Putamen (tissue), 1 donor: ENCODE measurements at regions not wholly inside any gene's neighbourhood (a gene's known extent, or its start where the extent isn't known, plus 50 kb on each side); places are given as distances from the start of the nearest gene placed in this dataset.

Experiments
- DNase-seq: peaks from one replicate; pipeline ENCODE4 v3.0.0-alpha.2; 2016; ENCODE audit warnings: low spot score

DNA sequence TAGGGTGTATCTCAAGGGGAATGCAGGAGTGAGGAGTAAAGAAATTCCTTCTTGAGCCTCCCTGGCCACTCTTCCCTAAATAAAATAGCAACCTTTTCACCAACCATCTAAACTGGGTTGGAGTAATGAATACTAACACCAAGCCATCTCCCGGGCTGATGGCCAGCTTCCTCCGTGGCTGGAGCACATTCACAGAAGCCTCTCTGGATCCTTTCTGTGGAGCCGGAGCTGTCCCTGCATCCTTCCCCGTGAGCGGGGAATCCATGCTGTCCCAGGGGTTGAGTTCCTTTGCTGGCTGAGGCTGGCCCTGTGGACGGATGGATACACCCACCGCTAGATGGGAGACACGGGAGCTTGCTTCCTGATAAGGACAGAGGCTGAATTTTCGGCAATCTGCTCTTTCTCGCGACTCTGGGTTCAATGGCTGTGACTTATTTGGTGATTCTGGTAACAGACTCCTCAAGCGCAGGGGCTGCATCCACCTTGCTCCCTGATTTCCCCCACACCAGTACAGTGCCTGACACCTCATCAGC is 370.3 kb downstream of the ZNF536 start:
- no peak for DNase-seq

DNA sequence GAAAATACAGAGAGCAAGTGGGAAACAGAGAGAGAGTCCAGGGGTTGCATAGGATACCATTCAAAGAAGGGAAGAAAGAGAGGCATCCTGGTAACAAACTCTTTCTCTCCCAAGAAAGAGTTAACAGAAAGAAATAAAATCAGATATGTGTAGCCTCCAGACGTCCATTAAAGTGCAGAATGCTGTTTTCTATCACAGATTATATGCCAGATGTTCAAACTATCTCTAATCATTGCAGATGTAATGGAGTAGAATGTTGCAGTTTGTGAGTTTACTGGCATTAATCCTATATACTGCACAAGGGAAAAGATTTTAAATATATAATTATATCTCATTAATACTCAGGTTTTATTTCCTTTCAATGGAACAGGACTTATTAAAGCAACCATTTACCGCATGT is 369.4 kb downstream of the ZNF536 start:
- DNase-seq: no peak

DNA sequence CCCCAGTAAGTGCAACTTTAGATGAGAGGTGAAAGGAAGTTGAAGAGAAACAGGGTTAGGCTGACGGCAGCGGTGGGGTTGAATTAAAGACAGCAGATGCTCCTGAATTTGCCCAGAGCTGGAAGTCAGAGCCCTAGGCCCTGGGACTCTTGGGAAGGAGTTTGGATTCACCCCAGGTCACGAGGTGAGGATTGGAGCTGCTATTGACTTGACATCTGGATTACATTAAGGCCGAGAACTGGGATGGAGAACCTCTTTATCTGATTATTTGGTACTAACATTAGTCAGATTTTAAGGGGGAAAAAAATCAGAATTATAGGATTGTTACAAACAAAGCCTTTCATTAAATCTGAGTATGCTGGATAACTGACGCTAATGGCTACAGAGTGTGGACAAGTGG is 367.2 kb downstream of the ZNF536 start:
- no peak for DNase-seq

DNA sequence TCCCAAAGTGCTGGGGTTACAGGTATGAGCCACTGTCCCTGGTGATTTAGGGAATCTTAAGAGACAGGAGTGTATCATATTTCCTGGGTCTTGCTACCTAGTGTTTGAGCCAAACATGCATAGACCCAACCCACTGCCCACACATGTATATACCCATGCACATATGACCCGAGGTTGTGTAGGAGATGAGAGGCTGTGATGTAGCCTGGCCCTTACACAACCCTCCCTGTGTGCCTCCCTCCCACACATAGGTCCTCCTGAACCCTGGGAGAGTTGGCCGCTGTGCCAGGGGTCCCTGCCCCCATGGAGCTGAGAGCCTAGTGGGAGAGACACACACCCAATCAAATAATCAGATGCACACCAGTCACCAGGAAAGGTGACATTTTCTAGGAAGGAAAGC is 365.9 kb downstream of the ZNF536 start:
- DNase-seq: no peak

DNA sequence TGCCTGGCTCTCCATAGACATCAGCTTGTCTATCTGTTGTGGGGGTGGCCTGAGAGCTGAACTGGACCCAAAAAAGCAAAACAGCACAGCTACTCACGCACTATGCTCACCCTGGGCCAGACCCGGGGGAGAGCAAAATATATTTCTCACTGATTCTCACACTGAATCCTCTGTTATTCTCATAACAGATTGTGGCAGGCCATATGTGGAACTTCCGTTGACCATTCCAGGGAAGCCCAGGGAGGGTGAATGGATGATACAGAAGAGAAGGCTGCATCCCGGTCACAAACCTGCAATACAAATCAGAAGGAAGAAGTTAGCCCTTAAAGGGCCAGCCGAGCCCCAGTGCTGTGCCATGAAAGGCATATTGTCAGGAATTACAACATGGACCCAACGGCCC is 362.5 kb downstream of the ZNF536 start:
- no peak for DNase-seq

DNA sequence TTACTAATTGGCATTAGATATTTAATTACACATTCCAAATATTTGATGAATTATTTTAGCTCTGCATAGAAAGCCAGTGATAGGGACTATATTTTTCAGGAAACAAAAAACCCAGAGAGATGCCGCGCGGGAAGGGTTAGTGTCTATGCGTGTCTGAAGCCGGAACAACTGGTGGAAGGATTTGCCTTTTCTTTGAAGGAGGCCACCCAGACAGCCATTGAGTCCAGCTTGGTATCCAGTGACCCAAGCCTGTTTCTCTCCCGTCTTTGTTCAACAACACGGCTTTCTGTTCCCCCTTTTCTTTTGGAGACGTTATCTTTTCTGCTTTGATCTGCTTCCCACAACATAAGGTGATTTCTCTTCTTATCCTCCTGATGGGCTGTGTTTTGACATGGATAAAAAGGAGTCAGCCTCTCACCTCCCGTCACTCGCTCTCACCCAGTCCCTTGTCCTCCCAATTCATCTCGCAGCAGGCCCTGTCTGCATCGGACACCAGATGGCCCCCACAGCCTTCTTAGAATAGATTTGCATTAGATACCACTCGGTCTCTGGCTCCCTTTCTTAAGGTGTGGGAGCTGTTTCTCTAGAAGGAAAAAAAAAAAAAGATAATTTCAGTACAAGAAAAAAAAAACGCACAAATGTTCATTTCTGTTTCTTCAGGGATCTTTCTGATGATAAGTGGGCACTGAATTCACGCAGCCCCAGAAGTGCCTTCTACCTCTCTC is 361.8 kb downstream of the ZNF536 start:
- DNase-seq: no peak

DNA sequence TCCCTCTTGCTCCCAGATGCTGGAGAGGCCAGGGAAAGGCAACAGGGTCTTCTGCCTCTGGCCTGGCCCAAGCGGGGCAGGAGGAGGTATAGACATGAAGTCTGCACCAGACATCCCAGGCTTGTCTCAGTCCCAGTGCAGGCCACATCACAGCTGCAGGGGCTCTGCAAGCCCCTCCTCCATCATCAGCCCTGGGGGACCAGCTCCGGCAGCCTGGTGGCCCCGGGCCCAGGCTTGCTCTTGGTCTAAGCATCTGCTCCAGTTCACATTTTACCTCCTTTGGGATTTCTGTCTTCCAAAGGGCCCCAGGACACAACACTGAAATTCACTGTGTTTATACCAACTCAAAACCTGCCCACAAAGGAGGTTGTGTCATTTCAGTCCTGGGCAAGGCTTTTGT is 359.4 kb downstream of the ZNF536 start:
- DNase-seq: no peak

DNA sequence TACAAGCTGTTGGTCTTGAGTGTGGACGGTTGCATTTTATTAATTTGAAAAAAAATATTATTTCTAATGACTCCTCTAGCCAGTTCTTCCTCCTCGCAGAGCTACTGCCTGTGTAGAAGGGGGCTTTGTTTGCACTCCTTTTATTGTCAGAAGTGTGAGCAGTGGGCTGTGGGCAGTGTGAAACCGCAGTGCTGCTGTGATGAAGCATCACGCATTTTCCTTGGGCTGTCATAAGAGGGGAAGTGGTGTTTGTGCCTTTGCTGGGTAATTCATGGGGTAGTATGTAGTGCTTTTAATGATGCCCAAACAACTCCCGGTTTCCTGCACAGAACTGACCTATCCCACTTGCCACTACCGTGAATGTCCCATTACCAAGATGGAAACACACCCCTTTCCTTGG is 357.3 kb downstream of the ZNF536 start:
- DNase-seq: no peak

DNA sequence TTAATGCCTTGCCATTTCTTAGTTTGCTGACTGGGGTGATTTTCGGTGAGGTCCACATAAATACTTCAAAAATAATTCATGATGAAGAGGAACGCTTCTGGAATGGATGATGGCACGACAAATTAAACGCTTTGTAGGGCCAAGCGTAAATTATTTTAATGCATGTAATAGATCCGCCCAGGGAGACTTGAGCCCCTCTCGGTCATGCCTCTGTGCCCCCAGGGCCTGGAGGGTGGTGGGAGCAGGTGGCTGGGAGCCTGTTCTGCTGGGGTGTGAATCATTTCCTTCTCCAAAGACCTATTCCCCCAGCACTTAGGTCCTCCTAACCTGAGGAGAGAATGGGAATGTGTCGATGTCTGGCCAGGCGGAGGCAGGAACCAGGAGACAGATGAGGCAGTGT is 350.6 kb downstream of the ZNF536 start:
- DNase-seq: no peak

DNA sequence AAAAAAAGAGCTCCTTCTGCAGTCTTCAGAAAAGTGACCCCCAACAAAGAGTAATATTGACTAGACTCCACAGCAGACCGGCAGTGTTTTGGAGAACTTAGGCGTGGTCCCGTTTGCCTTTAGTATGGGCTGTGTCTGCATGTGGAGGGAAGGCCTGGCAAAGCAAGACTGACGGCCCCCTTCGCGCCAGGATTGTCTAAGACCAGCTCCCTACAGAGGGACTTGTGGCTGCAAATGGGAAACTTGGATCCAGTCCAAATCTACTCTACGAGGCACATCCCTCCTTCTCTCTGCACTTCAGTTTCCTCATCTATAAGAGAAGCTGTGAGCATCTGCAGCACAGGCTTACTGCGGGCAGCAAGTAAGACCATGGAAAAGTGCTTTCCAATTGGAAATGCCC is 350.0 kb downstream of the ZNF536 start:
- DNase-seq: no peak

DNA sequence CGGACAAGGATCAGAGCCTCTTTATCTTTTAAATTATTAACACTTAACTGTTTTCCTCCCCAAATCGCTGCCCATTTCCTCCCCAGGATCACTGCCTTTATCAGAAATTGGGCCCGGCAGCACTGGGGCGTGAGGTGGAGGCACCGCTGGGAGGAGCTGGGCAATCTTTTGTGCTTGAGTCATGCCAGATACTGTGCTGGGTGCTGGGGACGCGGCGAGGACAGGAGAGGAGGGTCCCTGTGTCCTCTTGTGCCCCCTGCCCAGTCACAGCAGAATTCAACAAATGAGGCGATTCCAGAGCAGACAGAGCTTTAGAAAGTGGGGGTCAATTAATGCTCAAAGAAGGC is 347.8 kb downstream of the ZNF536 start:
- DNase-seq: no peak

DNA sequence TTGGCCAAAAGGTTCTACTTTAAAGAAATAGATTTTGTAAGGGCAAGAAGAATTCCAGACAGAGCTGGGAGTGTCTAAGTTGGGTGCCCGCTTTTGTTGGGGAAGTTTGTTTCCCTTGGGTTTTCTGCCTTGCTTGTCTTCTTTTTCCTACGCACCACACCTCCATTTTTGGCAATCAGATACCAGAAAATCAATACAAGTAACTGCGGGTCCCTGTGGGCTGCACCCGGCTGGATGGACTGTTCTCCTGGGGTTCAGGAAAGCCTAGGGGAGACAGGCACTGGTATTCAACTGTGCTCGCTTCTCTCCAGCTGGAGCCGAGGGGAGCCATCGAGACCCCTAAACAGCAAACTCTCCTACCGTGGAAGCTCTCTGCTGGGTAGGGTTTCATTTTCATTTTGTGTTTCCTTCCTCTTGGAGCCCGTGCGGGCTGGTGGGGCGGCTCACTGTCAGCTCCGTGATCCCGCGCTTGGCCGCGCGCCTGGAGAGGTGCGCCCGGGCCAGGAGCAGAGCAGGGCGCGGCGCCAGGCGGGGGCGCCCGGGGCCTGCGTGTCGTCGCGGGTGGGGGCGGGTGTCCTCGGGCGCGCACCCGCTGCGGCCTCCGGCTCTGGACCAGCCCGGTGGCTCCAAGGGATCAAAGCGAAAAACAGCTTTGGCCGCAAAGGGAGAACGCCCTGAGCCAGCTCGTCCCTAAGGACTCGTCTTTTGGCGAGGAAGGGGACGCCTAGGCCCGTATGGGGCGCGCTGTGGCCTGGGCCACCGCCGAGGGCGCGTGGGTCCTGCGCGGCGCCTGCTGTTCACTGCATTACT is 347.2 kb downstream of the ZNF536 start:
- DNase-seq: peak; percentile 45

DNA sequence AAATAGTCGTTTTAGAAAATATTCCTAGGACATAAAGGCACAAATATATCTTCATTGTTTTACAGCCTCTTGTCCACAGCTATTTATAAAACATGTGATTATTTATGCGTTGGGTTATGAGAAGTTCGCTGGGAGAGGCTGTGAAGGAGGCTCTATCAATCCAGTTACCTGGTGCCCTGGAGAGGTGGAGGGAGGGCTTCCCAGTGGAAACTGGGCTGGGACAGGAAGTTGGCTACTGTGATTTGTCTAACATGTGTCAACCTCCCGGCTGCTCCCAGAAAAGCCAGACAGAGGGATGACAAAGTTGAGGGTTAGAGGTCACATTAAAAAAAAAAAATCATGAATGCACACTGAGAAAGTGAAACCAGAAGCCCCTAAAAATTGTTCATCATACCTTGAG is 346.5 kb downstream of the ZNF536 start:
- DNase-seq: no peak

DNA sequence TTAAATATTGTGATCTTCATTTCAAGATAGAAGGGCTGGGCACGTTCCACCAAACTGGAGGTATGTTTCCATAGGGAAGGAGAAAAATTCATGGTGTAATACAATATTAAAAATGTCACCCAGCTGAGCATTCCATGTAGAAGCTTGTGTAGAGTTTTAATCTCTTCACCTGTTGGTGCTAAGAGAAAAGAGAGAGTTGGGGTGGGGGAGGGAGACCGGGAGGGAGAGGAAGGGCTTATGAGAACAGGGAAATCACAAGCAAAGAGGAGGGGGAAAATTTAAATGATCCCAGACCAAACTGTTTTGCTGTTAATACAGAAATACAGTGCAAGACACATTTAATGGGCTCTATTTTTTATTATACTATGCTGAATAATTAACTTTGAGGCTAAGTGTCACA is 345.8 kb downstream of the ZNF536 start:
- DNase-seq: no peak

DNA sequence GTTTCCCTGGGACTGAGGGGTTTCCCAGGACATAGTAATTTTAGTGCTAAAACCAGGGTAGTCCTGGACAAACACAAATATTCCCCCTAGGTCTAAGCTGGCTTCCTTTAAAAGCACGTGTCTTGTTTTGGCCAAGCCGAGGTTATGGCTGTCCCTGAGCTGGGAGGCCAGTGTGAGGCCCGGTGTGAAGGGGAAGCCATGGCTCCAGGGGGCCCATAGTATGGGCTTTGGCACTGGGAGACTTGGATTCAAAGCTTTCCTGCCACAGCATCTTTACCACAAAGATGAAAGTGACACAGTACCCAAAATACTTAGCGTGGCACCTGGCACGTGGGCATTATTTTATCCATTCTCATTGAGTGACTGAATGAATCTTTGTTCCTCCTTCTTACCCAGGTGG is 345.2 kb downstream of the ZNF536 start:
- no peak for DNase-seq

DNA sequence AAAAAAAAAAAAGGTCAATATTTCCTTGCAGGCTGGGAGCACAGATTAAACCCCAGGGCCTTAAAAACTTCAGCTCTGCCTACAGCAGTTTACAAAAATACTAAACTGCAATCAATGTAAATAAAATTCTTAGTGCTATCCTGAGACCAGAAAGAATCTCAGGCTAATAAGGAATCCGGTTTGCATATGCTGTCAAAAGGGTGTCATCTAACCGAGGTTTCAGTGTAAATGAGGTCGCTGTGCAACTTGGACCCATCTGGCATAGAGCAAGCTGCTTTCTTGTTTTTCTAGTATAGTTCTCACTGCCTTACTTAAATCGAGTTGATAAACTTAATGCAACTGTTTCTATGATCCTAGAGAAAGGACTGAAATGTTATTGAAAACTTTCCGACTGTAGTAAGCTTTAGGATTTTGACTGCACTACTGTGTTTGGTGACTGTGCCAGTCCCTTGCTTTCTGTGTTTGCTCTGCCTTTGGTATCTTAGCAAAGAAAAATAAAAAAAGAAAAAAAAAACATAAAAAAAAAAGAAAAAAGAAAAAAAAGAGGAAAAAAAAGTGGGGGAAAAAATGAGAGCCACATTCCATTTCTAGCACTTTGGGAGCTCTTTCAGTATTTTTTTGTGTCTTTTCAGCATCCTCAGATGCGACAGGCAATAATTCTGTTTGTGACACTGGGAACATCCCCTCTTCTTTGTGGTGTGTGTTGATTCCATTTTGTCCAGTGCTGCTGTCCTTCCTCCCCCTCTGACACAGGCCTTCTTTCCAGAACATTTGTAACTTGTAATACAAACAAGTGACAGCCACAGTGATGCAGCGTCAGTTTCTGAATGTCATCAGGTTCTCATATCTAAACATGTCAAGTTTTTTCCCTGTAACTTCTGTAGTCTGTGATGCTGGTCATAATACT is 340.5 kb downstream of the ZNF536 start:
- DNase-seq: no peak

DNA sequence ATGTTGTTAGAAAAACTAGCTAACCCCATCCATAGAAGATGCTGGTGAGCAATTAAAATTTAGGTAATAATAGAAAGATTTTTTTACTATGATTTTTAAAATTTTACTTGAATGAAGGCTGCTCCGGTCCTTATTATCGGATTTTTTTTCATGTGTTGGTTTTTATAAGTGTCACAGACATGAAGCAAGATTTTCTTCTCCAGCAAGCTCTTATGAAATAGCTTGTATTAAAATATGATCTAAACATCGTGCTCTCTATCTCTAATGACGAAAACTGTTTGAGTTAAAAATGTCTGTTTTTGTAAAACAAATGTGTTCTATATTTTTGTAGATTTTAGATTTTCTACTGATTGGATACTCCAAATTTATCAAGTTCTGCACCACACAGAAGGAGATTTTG is 339.6 kb downstream of the ZNF536 start:
- no peak for DNase-seq

DNA sequence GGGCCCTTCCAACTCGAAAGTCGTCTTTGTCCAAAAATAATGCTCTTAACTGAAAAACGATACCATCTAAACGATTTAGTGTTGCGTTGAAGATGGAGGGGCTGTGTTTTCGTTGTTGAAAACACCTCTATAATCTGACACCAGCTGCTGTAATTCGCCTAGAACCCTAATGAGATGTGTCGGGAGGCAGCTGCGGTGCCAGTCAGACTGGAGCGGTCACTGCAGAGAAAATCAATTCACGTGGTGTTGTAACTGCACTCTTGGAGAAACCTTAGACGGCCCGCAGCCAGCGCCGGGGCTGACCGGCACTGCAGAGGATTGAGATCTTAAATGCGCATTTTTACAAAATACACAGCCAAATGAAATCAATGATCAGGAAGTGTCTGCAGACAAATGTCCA is 339.1 kb downstream of the ZNF536 start:
- DNase-seq: no peak

DNA sequence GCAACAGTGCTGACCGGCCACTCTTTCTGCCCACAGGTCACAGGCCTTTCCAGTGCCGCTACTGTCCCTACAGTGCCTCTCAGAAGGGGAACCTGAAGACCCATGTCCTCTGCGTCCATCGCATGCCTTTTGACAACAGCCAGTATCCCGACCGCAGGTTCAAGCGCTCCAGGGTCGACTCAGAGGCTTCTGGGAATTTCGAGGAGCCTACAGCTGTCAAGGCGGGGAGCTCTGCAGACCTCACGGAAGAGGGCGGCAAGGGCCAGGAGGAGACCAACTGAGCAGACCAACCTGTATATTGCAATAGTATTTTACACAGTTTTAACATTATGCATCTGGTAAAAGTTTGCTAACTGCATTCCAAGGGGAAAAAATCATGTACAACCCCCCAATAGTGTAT is 338.5 kb downstream of the ZNF536 start:
- DNase-seq: no peak

DNA sequence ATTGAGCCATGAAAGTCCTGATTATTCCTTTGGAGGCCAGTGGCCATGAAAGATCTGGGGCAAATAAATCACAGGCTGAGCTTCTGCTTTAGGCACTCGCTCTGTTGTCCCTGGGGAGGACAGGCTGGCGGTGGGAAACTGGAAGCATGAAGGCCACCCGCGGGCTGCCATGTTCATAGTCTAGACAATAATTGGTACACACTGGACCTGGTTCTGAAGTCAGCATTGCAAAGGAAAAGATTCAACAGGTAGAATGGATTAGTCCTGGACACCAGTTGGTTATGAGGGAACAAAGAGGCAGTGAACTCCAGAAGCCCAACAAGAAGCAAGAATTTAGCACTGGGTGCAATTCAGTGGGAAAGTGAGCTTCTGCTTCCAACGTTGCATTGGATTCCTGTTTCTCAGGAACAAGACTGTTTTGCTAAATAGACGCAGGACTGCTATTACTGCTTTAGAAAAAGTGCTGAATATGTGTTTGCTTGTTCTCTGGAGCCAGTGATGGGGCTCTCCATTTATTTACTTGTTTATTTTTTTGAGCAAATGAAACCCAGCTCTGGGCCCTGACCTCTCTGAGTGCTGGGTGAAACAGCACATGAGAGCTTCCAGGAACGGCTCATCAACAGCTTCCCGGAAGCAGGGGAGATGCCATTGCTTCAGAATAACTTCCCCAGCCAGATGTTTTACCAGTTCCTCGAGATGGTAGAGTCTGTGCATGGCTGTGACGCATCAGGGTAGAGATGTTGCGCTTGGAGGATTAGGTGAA is 336.4 kb downstream of the ZNF536 start:
- DNase-seq: no peak

DNA sequence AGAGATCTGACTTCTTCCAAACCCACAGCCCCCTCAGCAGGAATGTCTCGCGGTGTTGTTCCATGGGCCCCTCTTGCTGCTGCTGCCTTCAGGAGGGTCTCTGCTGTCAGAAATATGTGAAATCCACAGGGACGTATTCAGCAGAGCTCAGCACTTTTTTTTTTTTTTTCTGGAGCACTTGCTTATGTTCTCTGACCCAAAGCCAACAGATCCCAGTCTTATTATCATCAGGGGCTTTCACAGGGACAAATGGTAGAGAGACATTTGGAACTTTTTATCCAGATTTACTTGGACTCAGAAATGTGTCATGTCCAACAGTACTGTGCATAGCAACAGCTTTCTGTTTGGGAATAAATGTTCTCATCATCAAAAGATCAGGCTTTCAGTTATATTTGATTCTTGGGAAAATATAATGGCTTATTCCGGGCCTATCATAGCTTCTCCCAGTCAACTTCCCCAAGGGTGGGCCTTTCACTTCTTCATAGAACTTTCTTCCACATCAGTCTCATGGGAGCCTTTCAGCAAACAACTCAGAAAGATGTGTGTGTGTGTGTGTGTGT is 332.7 kb downstream of the ZNF536 start:
- DNase-seq: no peak
